Astrocyte of the hippocampus (primary cell): ENCODE measurements at regions not wholly inside any gene's neighbourhood (a gene's known extent, or its start where the extent isn't known, plus 50 kb on each side); places are given as distances from the start of the nearest gene placed in this dataset.

ENCODE experiments used
- DNase-seq: peaks from one replicate; pipeline ENCODE4 v3.0.0; 2011; ENCODE audit warnings: low read depth, low spot score

DNA sequence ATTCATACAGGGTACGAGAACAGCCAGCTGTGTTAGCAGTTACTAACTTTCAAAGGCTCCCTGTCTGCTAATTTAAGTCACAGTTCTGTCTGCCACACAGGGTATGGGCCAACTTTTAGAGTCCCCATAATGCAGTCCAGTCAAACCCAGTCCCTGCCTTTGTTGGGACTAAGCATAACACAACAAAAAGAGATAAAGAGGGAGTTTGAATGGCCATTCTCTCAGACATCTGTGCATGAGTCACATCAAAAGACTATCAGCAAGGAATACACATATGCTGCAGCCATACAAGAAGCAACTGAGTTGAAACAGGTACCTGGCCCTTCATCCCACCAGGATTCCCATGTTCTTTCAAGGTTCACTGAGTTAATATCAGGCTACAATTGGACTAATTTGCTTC, 744.5 kb upstream of the C9orf72 start:
- DNase-seq: no peak

DNA sequence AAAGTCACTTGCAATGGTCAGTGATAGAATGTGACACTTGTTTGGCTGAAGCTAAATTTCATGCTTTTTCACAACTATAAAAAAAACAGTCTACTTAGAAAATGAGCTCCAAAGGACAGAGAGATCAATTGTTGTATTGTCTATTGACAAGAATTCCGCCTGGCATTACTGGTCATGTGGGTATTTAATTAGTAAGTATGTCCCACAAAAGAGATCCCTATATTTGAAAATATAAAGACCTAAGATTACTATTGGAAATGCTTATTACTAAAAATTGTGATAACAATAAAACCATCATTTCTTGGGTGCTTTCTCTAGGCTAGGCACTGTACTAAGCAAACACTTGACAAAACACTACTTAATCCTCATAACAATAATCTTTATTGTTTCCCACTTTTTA, 745.2 kb upstream of the C9orf72 start:
- no peak for DNase-seq

DNA sequence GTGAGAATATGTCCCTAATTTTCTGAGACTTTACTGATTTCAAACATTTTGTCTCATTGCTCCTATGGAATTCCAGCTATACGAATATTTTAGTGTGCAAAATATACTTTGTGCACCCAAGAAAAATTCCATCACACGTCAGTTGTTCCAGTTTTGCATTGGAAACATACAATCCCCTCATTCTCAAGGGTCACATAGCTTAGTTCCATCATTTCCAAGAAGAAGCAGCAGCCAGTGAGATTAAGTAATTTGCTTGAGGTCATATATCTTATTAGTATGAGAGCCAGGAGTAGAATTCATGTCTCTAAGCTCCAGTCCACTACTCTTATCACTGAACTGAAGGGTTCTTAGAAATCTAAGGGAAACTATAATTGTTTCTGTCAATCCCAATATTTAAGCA, 746.7 kb upstream of the C9orf72 start:
- no peak for DNase-seq

DNA sequence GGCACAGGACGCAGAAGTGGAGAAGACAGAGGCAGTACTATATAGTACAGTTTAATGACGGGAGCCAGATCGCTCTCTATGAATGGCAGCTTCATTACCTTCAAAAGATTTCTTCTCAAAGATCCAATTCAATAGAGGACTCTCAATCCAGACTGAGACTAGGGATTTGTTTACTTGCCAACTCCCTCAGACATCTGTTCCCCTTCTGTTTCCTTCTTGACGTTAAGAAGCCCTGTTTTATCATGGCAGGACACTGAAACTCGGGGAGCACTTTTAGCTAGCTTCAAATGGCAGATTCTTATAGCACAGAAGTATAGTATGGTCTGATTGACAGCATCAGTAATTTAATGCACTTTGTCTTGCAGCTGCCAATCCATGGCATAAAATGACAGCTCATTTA, 747.3 kb upstream of the C9orf72 start:
- no peak for DNase-seq

DNA sequence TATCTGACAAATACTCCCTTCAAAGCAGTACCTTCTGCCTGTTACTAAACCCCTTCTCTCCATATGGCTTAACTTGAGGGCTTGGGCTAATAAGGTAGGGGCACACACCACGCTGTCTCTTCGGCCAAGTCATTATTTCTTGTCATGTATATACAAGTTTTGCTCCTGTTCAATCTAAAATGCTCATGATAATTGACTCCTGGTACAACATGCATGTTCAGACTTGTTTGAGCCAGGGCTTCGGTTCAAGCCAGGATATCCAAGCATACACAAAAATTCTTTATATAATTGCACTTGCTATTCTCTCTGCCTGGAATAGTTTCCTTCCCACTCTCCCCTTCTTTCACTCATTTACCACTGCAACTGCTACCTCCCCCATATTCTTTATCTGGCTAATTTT, 756.0 kb upstream of the C9orf72 start:
- DNase-seq: no peak

DNA sequence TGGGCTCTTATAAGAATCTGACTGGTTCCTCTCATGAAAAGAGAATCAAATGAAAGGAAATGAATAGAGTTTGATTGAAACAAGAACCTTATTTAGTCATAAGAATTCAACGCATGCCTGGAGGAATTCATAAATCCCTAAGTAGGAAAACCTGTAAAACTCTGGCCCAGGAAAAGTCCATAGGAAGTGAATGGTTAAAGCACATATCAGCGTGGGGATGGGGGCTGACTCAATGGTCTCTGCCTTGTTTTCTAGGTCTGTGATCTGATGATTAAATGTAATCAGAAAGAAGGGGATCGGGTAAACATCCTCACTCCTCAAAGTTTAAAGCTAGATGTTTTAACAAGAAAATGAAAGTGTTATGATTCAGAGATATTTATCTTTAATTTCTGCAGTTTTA, 759.4 kb upstream of the C9orf72 start:
- no peak for DNase-seq

DNA sequence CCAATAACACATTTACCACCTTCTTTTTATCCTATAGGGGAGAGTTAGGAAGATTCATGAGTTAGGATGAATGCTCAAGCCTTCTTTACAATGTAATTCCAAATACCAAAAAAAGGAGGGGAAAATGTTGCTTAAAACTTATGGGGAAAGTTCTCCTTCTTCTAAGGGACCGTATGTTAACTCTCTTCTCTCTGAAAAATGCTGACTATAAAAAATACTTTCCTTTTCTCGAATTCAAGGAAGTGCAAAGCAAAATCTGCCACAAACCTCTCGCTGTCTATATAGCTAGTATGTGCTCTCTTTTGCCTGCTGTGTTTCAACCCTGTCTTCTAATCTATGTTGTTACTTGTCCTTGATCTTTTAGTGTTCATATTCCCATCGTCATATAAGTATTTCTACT, 768.6 kb upstream of the C9orf72 start:
- DNase-seq: no peak

DNA sequence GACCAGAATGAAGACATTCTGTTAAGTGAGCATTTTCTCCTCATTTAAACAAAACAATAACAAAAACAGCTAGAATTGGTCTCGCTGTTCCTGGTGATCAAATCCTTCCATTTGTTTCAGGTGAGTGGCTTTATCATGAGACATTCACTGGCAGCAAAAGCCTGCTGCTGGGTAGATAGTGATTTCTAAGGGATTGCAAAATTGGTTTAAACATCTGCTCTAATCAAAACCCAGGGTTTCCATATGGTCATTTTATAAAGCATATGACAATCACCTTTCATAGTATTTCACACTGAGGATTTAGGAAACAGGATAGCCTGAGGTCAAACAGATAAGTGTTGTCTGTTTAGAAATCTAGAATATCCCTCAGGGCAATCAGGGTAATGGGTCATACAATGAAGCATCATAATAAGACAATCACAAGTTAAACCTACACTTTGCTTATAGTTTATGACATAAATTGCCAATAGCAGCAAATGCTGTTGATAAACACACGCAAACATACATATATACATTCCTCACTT, 769.6 kb upstream of the C9orf72 start:
- DNase-seq: no peak

DNA sequence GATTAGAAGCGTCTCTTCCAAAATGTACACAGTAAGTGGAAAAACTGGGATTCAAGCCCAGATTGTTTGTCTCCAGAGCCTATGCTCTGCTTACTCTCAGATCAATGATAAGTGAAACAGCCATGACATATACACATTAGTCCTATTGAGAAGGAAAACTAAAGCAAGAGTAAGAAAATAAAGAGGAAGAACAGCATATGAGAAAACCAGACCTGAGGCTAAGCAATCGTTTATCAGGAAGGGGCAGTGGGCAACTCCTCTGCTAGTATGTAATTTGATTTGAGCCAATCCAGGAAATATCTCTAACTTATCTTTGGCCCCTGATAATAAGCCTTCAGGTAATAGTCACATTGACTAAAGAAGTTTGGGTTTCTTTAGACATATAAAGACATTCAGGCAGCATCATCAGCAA, 789.9 kb upstream of the C9orf72 start:
- DNase-seq: no peak

DNA sequence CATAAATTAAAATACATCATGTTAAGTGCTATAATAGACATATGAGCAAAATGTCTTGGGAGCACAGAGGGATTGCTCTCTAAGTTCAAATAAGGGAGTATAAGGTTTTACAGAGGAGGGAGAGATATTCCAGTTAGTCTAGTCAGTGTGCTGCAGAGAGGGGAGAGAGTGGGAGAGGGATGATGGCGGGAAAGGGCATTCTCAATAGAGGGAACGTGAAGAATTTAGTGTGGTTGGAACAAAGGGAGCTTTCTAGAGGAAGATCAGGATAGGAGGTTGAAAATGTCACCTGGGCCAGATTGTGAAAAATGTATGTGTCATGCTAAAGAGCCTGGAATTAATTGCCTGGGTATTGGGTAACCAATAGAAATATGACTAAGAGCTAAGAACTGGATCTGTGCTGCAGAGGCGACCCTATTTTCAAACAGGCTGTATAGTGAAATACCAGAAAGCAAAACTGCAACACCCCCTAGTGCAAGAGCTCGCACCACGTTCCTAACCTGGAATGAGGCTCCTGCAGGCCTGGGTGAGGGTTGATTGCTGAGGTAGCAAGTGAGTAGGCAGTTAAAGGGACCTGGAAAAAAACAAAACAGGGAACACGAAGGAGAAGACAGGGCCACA, 791.8 kb upstream of the C9orf72 start:
- no peak for DNase-seq

DNA sequence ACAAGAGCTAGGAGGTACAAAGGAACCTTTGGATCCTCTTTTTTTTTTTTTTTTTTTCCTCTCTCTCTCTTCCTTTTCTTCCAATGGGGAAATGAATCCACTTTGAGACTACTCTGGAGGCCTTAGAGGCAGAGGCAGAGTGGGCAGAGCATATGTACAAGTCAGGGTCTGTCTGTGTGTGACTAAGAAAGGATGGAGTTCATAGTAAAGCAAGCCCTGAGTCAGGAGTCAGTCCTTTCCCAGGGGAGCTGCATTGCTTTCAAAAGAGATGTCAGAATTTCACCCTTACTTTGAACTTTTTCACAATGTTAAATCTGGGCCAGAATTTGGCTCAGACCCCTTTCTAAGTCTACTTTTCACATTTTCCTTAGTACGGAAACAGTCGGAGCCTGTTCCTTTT, 792.4 kb upstream of the C9orf72 start:
- no peak for DNase-seq

DNA sequence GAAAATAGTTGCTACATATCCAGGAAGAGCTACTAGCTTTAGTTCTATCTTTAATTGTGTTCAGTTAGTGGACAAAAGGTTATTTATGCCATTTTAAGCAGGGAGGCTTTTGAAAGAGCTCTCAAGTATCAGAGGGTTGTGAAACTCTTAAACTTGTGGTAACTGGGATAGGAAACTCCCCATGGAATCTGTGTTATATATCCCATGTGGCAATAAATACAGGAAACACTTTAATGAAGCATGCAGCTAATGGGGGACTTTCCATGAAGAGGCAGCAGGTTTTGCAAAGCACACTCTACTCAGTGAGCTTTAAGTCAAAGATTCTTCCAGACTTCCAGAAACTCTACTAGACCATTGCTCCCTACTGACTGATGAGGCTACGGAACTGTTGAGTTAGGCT, 805.0 kb upstream of the C9orf72 start:
- DNase-seq: no peak

DNA sequence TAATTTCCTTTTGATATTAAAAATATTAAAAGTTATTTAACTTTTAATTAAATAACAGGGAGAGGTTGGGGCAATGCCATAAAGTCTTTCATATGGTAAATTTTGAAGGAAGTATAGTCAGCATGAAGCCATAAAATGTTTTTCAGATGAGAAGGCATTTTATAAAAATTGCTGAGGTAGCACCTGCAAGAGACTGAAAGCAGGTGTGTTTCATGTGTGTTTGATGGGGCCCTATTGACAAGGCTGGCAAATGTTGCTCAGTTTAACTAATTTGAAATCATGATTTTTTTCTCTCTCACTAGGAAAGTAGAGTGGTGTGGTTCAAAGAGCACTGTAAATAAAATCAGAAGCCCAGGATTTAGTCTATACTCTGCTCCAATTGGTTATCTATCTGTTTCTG, 805.8 kb upstream of the C9orf72 start:
- no peak for DNase-seq

DNA sequence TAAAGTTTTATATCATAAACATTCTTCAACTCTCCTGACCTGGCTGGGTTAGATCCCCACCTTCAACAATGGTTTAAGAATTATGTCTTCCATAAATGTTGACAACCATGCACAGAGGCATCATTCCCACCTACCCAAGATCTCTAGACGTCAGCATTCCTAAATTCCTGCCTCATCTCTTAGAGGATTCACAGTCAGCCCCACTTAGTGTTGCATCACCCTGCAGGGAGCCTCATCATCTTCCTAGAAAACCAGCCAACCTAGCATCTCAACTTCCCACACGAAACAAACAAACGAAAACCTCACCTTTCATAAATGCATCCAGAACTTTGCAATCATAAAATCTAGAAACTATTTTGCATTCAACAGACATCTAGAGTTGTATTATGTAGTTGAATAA, 816.1 kb upstream of the C9orf72 start:
- no peak for DNase-seq

DNA sequence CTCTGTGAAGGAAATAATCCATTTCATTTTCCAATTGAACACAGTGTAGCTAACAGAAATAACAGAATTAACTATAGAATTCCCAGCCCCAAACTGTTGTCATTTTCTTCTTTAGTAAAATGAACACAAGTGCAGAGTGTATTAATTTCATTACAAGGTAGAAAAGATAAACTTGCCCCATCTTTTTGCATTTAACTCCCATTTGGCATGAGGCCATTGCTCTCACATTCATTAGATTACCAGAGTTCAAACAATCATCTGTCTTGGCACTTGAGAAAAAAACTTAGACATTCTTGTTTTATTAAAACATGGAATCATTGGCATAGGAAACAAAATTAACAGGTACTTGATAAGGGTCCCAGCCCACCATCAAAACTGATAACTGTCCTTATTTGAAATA, 821.5 kb upstream of the C9orf72 start:
- no peak for DNase-seq

DNA sequence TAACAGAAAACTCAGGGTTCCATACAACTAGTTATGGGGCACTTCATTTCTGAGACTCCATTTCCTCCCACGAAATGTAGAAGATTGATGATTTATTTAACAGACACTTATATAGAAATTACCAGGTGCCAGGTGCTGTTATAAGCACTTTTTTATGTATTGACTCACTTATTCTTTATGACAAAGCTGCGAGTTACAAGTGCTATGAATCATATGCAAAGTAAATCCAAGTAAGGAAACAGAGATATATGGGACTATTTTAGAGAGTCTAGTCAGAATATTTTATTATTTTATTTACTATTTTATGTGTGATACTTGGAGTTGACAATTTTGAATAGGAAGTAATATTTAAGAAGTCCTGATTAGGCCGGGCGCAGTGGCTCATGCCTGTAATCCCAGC, 822.8 kb upstream of the C9orf72 start:
- DNase-seq: no peak

DNA sequence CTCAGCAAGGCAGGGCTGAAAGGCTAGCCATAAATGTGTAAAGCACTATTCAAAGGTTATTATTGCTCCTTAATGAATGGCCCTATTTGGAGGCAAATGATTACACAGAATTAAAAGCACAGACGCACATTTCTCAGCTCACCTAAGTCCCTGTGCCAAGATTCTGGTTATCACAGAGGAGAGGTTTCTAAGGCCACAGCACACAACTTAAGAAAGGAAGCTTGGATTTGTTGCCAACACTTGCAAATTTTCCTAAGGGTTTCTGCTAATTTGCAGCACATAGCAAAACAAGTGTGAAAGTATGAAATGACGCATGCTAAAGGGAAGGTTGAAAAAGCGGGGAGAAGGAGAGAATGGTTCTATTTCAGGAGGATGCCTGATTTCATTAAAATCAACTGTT, 834.1 kb upstream of the C9orf72 start:
- DNase-seq: peak; percentile 55

DNA sequence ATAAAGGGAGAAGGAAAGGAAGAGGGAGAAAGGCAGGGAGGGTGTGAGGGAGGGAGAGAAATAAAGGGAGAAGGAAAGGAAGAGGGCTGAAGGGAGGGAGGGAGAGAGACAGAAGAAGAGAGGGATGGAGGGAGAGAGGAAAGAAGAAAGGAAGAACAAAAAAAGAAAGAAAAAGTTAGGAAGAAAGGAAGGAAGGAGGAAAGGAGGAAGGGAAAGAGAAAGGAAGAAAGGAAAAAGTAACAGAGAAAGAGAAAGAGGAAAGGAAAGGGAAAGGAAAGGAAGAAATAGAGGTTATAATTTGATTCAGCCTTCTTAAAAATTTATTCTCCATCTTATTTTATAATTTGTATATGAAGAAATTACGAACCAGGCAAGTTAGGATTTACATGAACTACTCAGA, 836.6 kb upstream of the C9orf72 start:
- no peak for DNase-seq

DNA sequence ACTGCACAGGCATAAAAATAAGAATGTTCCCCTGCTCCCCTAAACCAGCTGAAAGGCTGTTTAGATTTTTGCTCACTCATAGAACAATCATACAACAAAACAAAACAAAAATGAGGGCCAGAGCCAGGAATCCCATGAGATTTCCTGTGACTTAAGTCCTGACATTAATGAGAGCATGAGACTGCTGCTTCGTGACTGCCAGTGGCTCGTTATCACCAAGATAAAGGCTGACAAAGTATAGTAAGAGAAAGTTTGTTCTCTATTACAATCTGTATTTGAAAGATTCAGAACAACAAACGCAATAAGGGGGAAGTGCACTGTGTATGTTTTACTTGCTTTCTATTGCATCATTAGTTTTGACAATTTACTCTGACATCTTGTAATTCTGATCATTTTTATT, 837.1 kb upstream of the C9orf72 start:
- DNase-seq: peak; percentile 4

DNA sequence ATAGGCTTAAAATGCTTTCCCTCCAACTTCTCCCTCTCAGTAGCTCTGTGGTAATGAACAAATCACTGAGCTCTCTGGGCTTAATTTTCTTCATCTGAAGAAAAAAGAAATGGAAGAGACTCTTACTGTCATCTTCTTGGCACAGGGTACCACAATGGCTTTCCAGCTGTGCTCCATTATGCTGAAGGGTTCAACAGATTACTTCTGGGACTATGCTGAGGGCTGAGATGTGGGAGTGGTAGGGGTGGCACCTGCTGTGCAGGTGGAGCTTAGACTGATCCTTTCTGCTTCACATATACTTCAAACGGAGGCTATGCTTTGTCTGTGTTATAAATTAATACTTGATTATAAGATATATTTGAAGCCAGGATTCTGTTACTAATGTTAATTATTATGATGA, 840.2 kb upstream of the C9orf72 start:
- DNase-seq: no peak

DNA sequence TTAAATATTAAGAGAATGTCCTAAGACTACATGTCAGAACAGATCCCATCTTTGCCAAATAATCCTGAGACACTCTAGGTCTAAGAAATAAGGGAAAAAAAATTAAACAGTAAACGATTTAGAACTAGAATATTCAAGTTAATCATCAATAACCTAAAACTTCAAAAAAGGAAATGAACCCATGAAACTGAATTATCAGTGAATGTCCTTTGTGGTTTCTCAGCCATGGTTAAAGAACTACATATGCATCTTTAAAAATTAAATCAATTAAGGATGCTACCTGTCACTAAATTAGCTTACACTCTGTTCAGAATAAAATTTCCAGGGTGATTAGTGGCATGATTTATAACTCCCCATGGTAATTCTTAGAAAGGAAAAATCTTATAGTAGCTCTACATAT, 850.0 kb upstream of the C9orf72 start:
- no peak for DNase-seq

DNA sequence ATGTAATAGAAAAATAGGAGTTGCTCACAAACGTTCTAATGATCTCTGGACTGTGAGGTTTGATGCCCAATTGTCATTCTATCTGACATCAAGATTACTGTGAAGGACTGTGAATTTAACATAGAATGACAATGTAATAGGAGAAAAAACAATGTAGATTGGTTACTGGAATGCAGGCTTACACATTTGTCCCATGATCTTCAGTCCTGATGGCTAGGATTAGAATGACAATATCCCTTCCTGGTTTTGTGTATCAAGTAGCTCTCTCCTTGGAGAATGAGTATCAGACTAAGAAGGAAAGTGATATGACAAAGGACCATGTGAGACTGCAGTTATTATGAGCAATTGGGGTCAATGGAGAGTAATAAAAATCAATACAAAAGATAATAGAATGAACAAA, 862.2 kb upstream of the C9orf72 start:
- no peak for DNase-seq

DNA sequence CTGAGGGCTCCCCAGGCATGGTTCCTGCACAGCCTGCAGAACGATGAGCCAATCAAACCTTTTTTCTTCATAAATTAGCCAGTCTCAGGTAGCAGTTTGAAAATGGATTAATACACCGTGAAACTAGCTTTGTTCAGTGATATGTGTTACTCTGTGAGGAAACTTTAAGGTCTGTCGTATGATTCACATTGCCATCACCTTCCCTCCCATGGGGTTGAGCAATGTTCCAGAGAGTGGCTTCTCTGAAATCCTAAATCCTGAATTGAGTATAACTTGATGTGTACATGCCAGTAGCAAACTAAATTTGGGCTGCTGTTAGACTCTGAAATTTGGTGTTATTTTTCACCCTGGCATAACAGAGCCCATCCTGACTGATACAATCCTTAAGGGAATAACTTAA, 866.4 kb upstream of the C9orf72 start:
- DNase-seq: no peak

DNA sequence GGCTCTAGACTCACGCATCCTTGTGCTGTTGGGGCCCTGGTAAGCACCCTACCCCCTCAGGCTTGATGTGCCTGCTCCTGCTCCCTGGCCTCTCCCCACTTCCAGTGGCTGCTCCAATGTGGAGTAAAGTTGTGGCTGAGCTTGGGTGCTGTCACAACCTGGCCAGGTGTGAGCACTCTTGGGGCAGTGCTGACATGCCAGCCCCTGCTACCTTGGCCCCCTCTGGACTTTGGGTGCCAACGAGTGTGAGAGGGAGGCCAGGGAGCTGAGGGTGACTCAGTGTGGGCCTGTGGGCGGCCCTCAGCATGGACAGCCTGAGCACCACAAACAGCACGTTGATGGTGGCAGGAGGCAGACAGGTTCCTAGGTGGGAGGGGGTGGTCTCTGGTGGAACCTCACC, 870.2 kb upstream of the C9orf72 start:
- no peak for DNase-seq
